IPS-18c (cell line): ENCODE measurements at regions not wholly inside any gene's neighbourhood (a gene's known extent, or its start where the extent isn't known, plus 50 kb on each side); places are given as distances from the start of the nearest gene placed in this dataset.
"Not testable (repeated sequence)": the region's sequence is repeated elsewhere in the genome, so short reads cannot be mapped to it uniquely, and the experiment has no call there.

Source experiments
- H3K4me3 ChIP-seq: 2 replicates; pipeline ENCODE4 v1.7.0; 2013; ENCODE audit warnings: low read depth, mild to moderate bottlenecking, low read length, moderate library complexity; ENCODE audit not compliant: insufficient read depth
- H3K9me3 ChIP-seq: one replicate; pipeline ENCODE4 v1.6.1; 2013; ENCODE audit warnings: mild to moderate bottlenecking, low read length, moderate library complexity; ENCODE audit not compliant: control insufficient read depth, insufficient read depth

DNA sequence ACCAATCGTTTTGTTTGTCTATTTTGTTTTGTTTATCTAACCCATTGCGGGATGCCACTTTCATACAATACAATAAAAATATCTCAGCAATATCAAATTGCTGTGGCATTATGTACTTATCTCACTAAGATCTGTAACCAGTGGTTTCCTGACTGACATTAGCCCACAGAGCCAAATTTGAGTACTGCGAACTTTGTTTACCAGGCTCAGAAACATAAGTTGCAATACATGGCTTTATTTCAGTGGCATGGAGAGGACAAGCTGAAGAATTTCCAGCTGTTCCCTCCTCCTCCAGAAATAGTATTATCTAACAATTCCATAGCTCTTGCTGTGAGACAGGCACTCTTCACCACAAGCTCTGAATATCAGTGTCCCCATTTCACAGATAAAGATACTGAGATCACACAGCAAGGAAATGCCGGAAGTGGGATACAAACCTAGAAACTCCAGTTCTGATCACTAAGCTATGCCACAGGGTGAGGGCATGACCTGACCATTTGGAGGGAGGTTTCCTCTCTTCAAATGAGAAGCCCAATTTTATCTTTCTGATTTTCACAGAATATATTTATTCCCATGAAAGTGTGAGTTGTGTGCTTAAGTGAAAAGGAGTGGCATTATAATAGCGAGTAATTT is 469.9 kb upstream of the CBLB start:
- no peak overlapping the region for H3K4me3 ChIP-seq
- H3K9me3 ChIP-seq, result no peaks in the 10 kb centered on the region

DNA sequence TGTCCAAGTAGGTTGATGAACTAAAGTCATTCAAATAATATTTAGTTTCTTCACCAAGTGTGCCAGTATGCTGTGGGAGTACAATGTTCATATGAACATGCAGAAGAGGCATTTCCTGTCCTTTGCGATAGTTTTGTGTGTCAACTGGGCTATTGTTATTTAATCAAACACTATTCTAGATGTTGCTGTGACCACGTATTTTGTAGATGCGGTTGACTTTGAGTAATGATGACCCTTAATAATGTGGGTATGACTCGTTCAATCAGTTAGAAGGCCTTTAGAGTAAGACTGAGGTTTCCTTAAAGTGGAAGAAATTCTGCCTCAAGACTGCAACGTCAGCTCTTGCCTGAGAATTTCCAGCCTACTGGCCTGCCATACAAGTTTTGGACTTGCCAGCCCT is 470.7 kb upstream of the CBLB start:
- H3K9me3 ChIP-seq, result no peaks in the 10 kb centered on the region

DNA sequence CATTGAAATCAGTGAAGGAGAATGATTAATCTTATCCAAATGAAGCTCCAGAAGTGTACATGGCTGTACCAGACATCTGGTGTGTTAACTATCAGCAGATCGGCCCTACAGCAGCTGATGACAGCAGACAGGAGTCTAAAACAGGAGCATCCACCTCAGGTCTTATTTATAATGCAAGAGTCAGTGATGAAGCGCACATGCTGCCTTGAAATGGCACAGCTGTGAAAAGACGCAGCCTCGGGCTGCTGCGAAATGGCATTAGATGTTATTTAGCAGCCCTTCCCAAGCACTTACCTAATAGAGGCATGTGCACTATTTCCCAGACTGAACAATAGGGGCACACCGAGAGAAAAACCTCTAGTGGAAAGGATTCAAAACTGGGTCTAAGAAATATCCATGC is 472.3 kb upstream of the CBLB start:
- Histone ChIP-seq H3K4me3 (no peak overlapping the region), H3K9me3 (no peaks in the 10 kb centered on the region)

More for the DNA sequence above, 470.7 kb upstream of the CBLB start:
- no peak overlapping the region for H3K4me3 ChIP-seq

DNA sequence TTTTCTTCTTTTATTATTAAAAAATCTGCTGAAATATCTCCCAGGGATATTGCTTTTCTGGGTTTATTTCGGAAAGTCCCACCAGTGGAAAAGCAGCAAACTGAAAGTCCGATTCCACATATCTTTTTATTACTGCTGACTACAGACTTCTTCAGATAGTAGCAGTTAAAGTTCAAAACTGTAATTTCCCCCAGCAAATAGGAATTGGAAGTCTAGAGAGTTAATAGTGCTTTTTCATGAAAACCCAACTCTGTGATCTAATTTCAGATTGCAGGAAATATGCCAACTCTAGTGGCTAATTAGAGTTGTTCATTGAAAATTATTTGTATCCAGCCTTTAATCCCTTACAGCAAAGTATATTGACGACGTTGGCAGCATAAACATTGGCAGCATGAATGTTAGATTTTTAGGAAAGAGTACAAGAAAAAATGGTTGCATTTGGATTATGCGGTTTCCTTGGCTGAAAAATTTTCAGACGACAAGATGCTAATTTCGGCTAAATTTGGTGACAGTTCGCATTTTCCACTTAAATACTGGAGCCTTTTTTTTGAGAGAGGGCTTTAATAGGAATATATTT is 472.9 kb upstream of the CBLB start:
- H3K4me3 ChIP-seq, result no peak overlapping the region

DNA sequence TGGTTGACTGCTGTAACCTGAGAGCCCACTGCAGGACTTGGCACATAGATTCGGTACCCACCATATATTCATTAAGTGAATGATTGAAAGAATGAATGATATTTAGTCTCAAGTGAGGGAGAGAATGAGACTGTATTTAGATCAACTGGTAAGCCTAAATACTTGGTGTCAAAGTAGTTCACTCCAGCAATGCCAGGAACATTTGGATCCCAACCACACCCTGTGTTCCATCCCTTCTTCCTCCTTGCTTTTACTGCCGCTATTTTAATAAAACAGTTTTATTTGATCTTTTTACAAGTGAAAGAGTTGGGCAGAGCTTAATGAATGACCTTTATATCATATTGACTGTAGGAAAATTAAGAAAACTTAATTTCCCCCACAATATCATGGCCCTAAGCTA is 473.6 kb upstream of the CBLB start:
- Histone ChIP-seq H3K4me3 (no peak overlapping the region), H3K9me3 (no peaks in the 10 kb centered on the region)

More for the DNA sequence above, 472.9 kb upstream of the CBLB start:
- H3K9me3 ChIP-seq, result no peaks in the 10 kb centered on the region

DNA sequence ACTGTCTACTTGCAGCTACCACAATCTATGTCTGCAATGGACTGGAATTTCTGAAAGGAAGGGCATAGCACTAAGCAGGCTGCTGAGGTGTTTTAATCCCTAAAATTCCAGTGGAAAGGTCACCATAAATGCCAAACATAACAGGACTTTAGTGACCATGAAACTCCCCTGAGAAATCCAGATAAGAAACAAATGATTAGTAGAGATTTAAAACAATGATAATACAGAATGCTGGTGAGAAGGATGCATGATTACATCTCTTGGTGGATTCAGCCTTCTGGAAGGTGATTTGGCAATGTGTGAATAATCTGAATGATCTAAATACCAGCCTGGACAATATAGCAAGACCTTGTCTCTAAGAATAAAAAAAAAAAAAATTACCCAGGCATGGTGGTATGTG is 475.0 kb upstream of the CBLB start:
- Histone ChIP-seq H3K4me3 (no peak overlapping the region), H3K9me3 (no peaks in the 10 kb centered on the region)

DNA sequence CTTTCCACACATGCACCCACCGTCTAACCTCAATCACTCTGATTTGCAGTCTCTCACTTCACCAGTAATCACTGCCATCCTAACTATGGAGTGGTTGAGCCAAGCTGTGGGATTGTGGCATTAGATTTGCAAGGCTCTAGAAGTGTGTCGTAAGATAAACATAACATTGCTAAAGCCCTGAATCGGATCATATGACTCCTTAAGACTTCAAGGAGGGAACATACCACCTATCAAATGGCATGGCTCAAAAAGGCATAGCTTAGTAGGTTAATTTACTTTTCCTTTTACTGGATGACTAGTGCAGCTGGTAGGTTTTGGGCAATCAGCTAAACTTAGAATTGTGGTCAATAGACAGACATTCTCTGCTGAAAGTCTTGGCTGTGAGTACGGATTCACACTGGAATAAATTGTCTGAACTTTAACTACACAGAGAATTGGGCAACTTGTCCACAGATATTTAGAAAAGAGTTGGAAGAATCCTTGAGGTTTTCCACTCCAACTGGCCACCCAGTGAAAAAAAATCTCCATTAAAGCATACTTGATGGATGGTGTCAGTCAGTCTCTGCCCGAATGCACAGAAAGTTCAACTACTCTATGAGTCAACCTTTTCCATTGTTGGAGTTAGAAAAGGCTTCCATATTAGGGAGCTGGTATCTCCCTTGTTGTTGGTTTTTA is 476.7 kb upstream of the CBLB start:
- Histone ChIP-seq H3K9me3 (no peaks in the 10 kb centered on the region), H3K4me3 (no peak overlapping the region)

DNA sequence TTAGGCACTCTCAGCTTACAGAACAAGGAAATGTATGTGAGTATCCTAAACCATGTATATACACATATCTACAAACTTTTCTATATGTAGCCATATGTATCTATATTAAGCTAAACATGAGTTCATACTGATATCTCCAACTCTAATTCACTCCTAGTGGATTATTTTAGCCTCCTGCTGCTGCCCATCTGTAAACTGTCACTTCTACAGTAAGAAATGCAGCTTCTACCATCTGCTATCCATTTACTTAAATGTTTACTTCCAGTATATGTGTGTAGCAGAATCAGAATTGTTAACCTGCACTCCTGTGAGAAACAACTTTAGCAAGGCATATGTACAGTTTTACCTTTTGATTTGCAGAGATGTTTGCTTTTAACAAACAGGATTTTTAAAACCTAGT is 478.5 kb upstream of the CBLB start:
- no peak overlapping the region for H3K4me3 ChIP-seq

DNA sequence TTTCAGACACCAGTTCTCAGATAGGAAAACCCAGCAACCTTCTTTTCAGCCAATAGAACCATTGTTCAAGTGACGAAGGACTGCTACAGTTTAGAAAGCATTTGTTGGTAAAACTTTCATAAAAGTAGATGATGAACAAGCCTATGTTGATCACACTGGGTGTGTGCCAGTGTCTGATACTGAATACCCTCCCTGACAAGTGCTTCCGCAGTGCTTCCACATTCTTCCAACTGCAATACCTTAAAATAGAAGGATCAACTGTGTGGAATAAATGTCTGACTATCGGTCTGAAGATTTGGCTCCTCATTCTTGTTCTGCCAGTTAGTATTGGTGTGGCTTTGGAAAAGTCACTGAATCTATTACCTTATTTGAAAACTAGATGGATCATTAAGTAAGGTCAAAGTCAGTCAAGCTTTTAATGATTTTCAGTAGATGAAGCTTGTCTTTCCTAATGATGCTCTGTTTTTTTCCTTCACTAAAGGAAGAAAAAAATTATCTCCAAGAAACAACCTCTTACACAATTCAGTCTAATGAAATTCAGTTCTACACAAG is 479.4 kb upstream of the CBLB start:
- no peaks in the 10 kb centered on the region for H3K9me3 ChIP-seq
- no peak overlapping the region for H3K4me3 ChIP-seq

More for the DNA sequence above, 478.5 kb upstream of the CBLB start:
- H3K9me3 ChIP-seq, result no peaks in the 10 kb centered on the region

DNA sequence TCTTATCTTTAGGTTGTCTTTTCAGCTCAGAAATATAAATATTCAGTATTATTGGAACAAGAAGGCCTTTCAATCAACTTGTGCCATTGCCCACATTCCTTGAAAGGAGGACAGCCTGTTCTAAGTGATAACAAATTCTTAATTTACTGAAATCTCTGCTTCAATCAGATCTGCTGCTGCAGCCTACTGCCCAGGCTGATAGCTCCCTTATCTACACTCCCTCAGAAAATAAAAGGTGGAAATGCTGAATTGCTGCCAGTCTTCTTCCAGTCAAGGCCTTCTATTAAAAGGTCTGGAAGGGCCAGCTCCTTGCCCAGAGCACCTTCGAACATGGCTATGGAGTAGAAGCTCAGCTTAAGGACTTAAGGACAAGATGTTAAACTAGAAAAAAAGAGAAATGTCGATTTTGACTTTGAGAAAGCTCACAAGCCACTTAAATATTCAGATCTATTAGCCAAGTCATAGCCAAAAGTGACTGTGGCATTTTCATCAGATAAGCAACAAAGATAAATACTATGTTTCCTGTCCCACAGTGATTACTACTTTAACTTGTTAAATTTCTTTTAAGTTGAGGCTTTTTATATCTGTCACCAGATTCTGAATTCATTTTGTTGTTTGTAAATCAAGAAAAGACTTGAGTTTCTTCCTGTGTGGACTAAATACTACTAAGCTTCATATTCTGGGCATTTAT is 480.5 kb upstream of the CBLB start:
- H3K9me3 ChIP-seq, result no peaks in the 10 kb centered on the region
- H3K4me3 ChIP-seq, result no peak overlapping the region

DNA sequence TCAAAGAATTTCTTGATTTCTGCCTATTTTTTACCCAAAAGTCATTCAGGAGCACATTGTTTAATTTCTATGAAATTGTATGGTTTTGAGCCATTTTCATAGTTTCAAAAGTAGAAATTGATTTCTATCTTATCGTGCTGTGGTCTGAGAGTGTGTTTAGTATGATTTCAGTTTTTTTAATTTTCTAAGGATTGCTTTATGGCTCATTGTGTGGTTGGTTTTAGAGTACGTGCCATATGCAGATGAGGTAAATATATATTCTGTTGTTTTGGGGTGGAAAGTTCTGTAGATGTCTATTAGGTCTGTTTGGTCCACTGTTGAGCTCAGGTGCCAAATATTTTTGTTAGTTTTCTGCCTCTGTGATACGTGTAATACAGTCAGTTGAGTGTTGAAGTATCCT is 487.1 kb upstream of the CBLB start:
- no peaks in the 10 kb centered on the region for H3K9me3 ChIP-seq
- H3K4me3 ChIP-seq, result no peak overlapping the region

DNA sequence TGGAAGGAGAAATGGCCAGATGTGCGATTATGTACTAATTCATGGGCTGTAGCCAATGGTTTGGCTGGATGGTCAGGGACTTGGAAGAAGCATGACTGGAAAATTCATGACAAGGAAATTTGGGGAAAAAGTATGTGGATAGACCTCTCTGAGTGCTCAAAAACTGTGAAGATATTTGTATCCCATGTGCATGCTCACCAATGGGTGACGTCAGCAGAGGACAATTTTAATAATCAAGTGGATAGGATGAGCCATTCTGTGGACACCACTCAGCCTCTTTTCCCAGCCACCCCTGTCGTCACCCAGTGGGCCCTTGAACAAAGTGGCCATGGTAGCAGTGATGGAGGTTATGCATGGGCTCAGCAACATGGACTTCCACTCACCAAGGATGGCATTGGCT is 490.9 kb upstream of the CBLB start:
- H3K9me3 ChIP-seq, result no peaks in the 10 kb centered on the region
- no peak overlapping the region for H3K4me3 ChIP-seq

DNA sequence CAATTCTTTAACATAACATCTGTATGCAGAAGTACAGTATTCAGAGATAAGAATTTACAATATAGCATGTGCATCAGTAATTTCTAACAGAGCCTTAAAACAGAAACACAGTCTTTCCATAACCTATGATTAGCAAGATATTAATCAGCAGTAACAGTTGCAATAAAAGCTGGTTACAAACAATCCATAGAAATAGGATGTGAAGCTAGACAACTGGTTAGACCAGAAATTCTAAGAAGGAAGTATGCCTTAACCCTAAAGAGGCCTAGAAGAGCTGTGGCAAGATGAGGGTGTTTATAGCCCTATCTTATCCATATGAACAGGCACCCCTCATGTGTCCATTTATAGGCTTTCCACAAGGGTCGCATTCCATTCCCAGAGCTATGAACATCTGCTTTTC is 492.1 kb upstream of the CBLB start:
- H3K9me3 ChIP-seq, H3K4me3 ChIP-seq: not testable (repeated sequence)

DNA sequence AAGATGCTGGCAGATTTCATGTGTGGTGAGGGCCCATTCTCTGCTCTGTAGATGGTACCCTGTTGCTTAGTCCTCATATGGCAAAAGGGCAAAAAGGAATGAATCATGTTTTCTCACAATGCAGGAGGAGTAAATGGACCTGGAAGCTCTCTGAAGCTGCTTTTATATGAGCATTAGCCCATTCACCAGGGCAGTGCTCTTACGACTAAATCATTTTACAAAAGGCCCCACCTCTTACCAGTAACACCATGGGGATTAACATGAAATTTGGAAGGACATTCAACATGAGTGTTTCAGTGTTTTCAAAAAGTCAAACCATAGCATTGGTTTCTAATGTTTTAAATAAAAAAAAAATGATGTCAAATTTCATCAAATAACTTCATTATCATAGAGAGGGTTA is 495.7 kb upstream of the CBLB start:
- Histone ChIP-seq H3K9me3 (no peaks in the 10 kb centered on the region), H3K4me3 (no peak overlapping the region)

DNA sequence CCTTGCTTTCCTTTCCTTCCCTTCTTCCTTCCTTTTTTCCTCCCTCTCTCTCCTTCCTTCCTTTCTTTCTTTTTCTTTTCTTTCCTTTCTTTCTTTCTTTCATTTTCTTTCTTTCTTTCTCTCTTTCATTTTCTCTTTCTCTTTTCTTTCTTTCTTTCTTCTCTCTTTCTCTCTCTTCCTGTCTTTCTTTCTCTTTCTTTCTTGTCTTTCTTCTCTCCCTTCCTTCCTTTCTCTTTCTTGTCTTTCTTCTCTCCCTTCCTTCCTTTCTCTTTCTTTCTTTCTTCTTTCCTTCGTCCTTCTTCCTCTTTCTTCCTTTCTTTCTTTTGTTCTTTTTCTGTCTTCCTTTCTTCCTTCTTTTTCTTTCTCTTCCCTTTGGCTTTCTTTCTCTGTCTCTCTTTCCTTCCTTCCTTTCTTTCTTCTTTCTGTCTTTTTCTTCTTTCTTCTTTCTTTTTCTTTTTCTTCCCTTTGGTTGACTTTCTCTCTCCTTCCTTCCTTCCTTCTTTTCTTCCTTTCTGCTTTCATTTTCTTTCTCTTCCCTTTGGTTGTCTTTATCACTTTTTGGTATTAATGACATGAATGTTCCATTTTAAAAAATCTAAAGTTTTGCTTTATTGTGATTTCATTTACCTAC is 496.4 kb upstream of the CBLB start:
- H3K9me3 ChIP-seq, result no peaks in the 10 kb centered on the region
- H3K4me3 ChIP-seq, result no peak overlapping the region

DNA sequence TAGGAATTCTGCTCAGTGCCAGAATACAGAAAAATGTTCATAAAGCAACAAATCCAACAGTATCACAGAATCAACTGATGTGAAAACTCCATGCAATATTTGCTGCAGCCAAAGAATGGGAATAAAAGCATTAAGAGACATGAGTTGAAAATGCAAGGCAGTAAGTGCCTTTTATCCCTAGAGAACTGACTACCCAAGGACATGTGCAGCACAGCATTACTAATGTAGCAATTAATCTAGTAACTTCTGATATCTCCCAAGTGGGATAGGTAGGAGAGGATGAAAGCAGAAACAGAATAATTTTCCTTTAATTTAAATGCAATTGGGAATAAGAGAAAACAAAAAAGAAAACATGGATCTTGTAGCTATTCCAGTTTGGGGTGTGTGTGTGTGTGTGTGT is 497.5 kb upstream of the CBLB start:
- Histone ChIP-seq H3K9me3 (no peaks in the 10 kb centered on the region), H3K4me3 (no peak overlapping the region)

DNA sequence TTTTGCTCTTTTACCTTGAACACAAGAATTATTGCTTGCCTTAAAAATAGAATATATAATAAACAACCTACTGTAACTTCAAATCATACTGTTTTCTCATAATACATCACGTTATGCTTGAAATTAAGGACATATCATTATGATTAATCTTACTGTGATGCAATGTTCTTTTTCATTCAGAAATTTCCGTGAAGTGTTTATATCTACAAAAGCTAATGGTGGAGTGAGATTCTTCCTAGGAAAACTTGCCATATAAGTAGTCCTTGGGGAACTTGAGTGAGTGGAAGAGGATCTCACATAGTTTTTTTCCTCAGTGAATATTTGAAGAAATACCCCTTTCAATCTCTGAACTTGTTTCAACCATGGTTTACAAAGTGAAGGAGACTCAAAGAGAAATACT is 498.7 kb upstream of the CBLB start:
- no peaks in the 10 kb centered on the region for H3K9me3 ChIP-seq

More for the DNA sequence above, 498.7 kb upstream of the CBLB start:
- no peak overlapping the region for H3K4me3 ChIP-seq
